ENCODE measurements at regions not wholly inside any gene's neighbourhood (a gene's known extent, or its start where the extent isn't known, plus 50 kb on each side); places are given as distances from the start of the nearest gene placed in this dataset.

DNA sequence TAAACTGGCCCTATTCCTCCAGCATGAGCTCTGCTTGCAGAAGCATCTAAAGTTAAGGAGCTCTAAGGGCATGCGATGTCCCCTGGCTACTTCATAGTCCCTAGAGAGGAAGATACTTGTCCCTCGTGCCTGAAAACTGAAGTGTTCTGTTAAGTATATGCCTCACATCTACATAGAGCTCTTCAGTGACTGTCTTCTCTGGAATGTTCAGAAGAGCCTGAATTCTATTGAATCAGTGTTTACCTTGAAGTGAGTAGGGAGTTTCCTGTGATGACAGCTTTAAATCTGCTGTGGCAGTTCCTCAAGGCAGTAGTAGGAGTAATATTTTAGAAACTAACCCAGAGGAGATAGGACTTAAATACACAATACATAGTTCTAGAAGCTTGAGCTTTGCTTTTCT lies 111.2 kb downstream of the ZNF518B start:
- Histone ChIP-seq H2AFZ (no peak overlapping the region), H4K20me1 (replicated peaks; ENCODE audit: insufficient read depth) (no peaks in the 10 kb centered on the region), H3K79me2 (replicated peaks; ENCODE audit: insufficient read depth) (no peaks in the 10 kb centered on the region), H3K36me3 (ENCODE audit: insufficient read depth) (no peaks in the 10 kb centered on the region), H3K9me2 (ENCODE audit: insufficient read depth) (peaks cover 18% of the 10 kb centered on the region), H3K4me1 (ENCODE audit: insufficient read depth) (no peaks in the 10 kb centered on the region), H3F3A (replicated peaks; ENCODE audit: low read depth) (no peaks in the 10 kb centered on the region), H3K4me2 (no peak overlapping the region), H3K4me3 (no peak overlapping the region), H3K27me3 (ENCODE audit: insufficient read depth) (no peaks in the 10 kb centered on the region), H3K27ac (ENCODE audit: low read depth) (no peak overlapping the region)
- H3K27me3 Mint-ChIP-seq (ENCODE audit: insufficient read depth, low read depth, poor library complexity) = peaks cover 1% of the 10 kb centered on the region
- TF ChIP-seq EZH2 (IDR thresholded peaks at IDR 0.05; ENCODE audit: low read depth, unreplicated experiment) (no peak), EZH2phosphoT487 (IDR thresholded peaks at IDR 0.05; ENCODE audit: unreplicated experiment) (no peak)
- TF ChIP-seq, protein P1, sequence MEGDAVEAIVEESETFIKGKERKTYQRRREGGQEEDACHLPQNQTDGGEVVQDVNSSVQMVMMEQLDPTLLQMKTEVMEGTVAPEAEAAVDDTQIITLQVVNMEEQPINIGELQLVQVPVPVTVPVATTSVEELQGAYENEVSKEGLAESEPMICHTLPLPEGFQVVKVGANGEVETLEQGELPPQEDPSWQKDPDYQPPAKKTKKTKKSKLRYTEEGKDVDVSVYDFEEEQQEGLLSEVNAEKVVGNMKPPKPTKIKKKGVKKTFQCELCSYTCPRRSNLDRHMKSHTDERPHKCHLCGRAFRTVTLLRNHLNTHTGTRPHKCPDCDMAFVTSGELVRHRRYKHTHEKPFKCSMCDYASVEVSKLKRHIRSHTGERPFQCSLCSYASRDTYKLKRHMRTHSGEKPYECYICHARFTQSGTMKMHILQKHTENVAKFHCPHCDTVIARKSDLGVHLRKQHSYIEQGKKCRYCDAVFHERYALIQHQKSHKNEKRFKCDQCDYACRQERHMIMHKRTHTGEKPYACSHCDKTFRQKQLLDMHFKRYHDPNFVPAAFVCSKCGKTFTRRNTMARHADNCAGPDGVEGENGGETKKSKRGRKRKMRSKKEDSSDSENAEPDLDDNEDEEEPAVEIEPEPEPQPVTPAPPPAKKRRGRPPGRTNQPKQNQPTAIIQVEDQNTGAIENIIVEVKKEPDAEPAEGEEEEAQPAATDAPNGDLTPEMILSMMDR (conservative IDR thresholded peaks at IDR 0.05; ENCODE audit: low read depth in 2 of 2) = no peak
- ATAC-seq (no peak), DNase-seq (ENCODE audit: low spot score) (no peak)
- H3K9me3 Mint-ChIP-seq = no peaks in the 10 kb centered on the region
- no peak overlapping the region for H3K4me3 Mint-ChIP-seq
- no peaks in the 10 kb centered on the region for H3K4me1 Mint-ChIP-seq
- H3K27ac Mint-ChIP-seq = no peak overlapping the region
- no peaks in the 10 kb centered on the region for H3K36me3 Mint-ChIP-seq (ENCODE audit: low read depth)

DNA sequence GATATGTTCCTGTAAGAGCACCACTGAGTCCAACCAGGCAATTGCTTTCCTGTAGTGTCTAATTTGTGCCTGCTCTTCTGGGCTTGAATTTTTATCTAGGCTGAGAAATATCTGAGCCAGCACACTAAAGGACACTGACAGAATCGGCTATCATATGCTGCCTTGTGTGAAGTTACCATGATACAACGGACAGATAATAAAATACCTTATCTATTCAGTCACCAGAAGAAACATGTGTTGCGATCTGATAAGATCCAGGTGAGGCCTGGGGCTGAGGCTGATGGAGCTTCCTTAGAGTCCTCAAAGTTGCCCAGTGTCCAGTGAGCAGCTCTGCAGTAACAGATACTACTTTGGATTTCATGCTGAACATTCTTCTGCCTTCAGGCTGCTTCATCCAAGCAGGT lies 111.8 kb downstream of the ZNF518B start:
- Mint-ChIP-seq H3K27me3 (ENCODE audit: insufficient read depth, low read depth, poor library complexity) (peaks cover 3% of the 10 kb centered on the region), H3K4me3 (no peak overlapping the region), H3K4me1 (no peaks in the 10 kb centered on the region), H3K36me3 (ENCODE audit: low read depth) (no peaks in the 10 kb centered on the region), H3K9me3 (no peaks in the 10 kb centered on the region), H3K27ac (no peak overlapping the region)
- Histone ChIP-seq H3F3A (replicated peaks; ENCODE audit: low read depth) (no peaks in the 10 kb centered on the region), H3K79me2 (replicated peaks; ENCODE audit: insufficient read depth) (no peaks in the 10 kb centered on the region), H3K27me3 (ENCODE audit: insufficient read depth) (no peaks in the 10 kb centered on the region), H4K20me1 (replicated peaks; ENCODE audit: insufficient read depth) (no peaks in the 10 kb centered on the region), H2AFZ (no peak overlapping the region), H3K27ac (ENCODE audit: low read depth) (no peak overlapping the region), H3K4me1 (ENCODE audit: insufficient read depth) (no peaks in the 10 kb centered on the region), H3K9me2 (ENCODE audit: insufficient read depth) (peaks cover 18% of the 10 kb centered on the region), H3K4me3 (no peak overlapping the region), H3K4me2 (no peak overlapping the region), H3K36me3 (ENCODE audit: insufficient read depth) (no peaks in the 10 kb centered on the region)
- DNase-seq (ENCODE audit: low spot score) = no peak
- TF ChIP-seq POLR2AphosphoS5 (IDR thresholded peaks at IDR 0.05; ENCODE audit: low read depth) (no peak), CREB1 (CRISPR knock-in tag; IDR thresholded peaks at IDR 0.05; ENCODE audit: low read depth) (no peak), STAT1 (IDR thresholded peaks at IDR 0.05; ENCODE audit: unreplicated experiment) (no peak), JUNB (IDR thresholded peaks at IDR 0.05; ENCODE audit: unreplicated experiment) (no peak), EZH2 (IDR thresholded peaks at IDR 0.05; ENCODE audit: low read depth, unreplicated experiment) (no peak), ZNF331 (CRISPR knock-in tag; IDR thresholded peaks at IDR 0.05; ENCODE audit: low read depth) (no peak)
- TF ChIP-seq, protein P2, sequence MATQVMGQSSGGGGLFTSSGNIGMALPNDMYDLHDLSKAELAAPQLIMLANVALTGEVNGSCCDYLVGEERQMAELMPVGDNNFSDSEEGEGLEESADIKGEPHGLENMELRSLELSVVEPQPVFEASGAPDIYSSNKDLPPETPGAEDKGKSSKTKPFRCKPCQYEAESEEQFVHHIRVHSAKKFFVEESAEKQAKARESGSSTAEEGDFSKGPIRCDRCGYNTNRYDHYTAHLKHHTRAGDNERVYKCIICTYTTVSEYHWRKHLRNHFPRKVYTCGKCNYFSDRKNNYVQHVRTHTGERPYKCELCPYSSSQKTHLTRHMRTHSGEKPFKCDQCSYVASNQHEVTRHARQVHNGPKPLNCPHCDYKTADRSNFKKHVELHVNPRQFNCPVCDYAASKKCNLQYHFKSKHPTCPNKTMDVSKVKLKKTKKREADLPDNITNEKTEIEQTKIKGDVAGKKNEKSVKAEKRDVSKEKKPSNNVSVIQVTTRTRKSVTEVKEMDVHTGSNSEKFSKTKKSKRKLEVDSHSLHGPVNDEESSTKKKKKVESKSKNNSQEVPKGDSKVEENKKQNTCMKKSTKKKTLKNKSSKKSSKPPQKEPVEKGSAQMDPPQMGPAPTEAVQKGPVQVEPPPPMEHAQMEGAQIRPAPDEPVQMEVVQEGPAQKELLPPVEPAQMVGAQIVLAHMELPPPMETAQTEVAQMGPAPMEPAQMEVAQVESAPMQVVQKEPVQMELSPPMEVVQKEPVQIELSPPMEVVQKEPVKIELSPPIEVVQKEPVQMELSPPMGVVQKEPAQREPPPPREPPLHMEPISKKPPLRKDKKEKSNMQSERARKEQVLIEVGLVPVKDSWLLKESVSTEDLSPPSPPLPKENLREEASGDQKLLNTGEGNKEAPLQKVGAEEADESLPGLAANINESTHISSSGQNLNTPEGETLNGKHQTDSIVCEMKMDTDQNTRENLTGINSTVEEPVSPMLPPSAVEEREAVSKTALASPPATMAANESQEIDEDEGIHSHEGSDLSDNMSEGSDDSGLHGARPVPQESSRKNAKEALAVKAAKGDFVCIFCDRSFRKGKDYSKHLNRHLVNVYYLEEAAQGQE (IDR thresholded peaks at IDR 0.05; ENCODE audit: unreplicated experiment) = no peak
- no peak for ATAC-seq

All from GM23338 (cell line).